ENCODE measurements at regions not wholly inside any gene's neighbourhood (a gene's known extent, or its start where the extent isn't known, plus 50 kb on each side); places are given as distances from the start of the nearest gene placed in this dataset.
A peak's percentile ranks its signal among the peaks of the same experiment; 100 is the strongest.

DNA sequence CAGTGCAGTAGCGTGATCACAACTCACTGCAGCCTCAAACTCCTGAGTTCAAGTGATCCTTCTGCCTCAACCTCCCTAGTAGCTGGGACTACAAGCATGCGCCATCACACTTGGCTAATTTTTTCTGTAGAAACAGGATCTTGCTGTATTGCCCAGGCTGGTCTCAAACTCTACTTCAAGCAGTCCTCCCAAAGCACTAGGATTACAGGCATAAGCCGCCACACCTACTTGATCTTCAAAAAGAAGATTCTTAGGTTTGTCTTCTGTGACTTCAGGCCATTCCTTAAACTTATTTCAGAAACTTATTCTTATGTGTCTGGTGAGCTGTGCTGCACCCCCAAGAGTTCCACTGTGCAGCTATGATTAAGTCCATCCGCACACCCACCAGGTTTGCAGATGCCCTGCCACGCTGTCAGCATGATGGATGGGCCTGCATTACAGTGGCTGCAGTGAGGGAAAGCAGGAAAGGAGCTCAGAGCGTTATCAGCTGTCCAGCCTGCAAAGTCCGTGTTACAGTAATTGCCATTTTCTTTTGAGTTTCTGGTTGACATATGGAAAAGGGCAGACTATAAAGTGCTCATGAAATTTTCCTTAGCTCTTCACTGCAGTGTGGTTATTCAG lies 146.6 kb downstream of the AASDH start (continued):
- TF ChIP-seq, protein P1, sequence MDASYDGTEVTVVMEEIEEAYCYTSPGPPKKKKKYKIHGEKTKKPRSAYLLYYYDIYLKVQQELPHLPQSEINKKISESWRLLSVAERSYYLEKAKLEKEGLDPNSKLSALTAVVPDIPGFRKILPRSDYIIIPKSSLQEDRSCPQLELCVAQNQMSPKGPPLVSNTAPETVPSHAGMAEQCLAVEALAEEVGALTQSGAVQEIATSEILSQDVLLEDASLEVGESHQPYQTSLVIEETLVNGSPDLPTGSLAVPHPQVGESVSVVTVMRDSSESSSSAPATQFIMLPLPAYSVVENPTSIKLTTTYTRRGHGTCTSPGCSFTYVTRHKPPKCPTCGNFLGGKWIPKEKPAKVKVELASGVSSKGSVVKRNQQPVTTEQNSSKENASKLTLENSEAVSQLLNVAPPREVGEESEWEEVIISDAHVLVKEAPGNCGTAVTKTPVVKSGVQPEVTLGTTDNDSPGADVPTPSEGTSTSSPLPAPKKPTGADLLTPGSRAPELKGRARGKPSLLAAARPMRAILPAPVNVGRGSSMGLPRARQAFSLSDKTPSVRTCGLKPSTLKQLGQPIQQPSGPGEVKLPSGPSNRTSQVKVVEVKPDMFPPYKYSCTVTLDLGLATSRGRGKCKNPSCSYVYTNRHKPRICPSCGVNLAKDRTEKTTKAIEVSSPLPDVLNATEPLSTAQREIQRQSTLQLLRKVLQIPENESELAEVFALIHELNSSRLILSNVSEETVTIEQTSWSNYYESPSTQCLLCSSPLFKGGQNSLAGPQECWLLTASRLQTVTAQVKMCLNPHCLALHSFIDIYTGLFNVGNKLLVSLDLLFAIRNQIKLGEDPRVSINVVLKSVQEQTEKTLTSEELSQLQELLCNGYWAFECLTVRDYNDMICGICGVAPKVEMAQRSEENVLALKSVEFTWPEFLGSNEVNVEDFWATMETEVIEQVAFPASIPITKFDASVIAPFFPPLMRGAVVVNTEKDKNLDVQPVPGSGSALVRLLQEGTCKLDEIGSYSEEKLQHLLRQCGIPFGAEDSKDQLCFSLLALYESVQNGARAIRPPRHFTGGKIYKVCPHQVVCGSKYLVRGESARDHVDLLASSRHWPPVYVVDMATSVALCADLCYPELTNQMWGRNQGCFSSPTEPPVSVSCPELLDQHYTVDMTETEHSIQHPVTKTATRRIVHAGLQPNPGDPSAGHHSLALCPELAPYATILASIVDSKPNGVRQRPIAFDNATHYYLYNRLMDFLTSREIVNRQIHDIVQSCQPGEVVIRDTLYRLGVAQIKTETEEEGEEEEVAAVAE (CRISPR knock-in tag; IDR thresholded peaks at IDR 0.05; ENCODE audit: borderline replicate concordance): no peak
- TF ChIP-seq, protein P2, sequence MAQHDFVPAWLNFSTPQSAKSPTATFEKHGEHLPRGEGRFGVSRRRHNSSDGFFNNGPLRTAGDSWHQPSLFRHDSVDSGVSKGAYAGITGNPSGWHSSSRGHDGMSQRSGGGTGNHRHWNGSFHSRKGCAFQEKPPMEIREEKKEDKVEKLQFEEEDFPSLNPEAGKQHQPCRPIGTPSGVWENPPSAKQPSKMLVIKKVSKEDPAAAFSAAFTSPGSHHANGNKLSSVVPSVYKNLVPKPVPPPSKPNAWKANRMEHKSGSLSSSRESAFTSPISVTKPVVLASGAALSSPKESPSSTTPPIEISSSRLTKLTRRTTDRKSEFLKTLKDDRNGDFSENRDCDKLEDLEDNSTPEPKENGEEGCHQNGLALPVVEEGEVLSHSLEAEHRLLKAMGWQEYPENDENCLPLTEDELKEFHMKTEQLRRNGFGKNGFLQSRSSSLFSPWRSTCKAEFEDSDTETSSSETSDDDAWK (CRISPR knock-in tag; IDR thresholded peaks at IDR 0.05): no peak
- TF ChIP-seq, protein P3, sequence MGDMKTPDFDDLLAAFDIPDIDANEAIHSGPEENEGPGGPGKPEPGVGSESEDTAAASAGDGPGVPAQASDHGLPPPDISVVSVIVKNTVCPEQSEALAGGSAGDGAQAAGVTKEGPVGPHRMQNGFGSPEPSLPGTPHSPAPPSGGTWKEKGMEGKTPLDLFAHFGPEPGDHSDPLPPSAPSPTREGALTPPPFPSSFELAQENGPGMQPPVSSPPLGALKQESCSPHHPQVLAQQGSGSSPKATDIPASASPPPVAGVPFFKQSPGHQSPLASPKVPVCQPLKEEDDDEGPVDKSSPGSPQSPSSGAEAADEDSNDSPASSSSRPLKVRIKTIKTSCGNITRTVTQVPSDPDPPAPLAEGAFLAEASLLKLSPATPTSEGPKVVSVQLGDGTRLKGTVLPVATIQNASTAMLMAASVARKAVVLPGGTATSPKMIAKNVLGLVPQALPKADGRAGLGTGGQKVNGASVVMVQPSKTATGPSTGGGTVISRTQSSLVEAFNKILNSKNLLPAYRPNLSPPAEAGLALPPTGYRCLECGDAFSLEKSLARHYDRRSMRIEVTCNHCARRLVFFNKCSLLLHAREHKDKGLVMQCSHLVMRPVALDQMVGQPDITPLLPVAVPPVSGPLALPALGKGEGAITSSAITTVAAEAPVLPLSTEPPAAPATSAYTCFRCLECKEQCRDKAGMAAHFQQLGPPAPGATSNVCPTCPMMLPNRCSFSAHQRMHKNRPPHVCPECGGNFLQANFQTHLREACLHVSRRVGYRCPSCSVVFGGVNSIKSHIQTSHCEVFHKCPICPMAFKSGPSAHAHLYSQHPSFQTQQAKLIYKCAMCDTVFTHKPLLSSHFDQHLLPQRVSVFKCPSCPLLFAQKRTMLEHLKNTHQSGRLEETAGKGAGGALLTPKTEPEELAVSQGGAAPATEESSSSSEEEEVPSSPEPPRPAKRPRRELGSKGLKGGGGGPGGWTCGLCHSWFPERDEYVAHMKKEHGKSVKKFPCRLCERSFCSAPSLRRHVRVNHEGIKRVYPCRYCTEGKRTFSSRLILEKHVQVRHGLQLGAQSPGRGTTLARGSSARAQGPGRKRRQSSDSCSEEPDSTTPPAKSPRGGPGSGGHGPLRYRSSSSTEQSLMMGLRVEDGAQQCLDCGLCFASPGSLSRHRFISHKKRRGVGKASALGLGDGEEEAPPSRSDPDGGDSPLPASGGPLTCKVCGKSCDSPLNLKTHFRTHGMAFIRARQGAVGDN (CRISPR knock-in tag; IDR thresholded peaks at IDR 0.05): peak; percentile 30; the same call in 1 of the 2 replicates
- TF ChIP-seq ZNF143 (CRISPR knock-in tag; IDR thresholded peaks at IDR 0.05) (no peak), MATR3 (CRISPR knock-in tag; IDR thresholded peaks at IDR 0.05) (no peak), KDM3A (CRISPR knock-in tag; IDR thresholded peaks at IDR 0.05; ENCODE audit: low read depth) (no peak), ZNF747 (CRISPR knock-in tag; IDR thresholded peaks at IDR 0.05; ENCODE audit: borderline replicate concordance) (no peak), BORCS8-MEF2B (CRISPR knock-in tag; IDR thresholded peaks at IDR 0.05) (no peak), ZNF33A (CRISPR knock-in tag; IDR thresholded peaks at IDR 0.05; ENCODE audit: borderline replicate concordance) (no peak), MIER3 (CRISPR knock-in tag; IDR thresholded peaks at IDR 0.05; ENCODE audit: borderline replicate concordance) (0 out of 2 replicates have a peak, but pooled peaks have one; percentile 26), PHF8 (CRISPR knock-in tag; IDR thresholded peaks at IDR 0.05) (no peak), REPIN1 (CRISPR knock-in tag; IDR thresholded peaks at IDR 0.05; ENCODE audit: borderline replicate concordance, low read depth) (no peak), ZBTB38 (CRISPR knock-in tag; IDR thresholded peaks at IDR 0.05) (peak; percentile 50; the same call in 1 of the 2 replicates), PHF20 (CRISPR knock-in tag; IDR thresholded peaks at IDR 0.05) (no peak)

All from HepG2 (cell line).